Osteoblast (primary cell): ENCODE measurements at regions not wholly inside any gene's neighbourhood (a gene's known extent, or its start where the extent isn't known, plus 50 kb on each side); places are given as distances from the start of the nearest gene placed in this dataset.

ENCODE experiments used
- DNase-seq: peaks from one replicate; pipeline ENCODE4 v3.0.0; 2011; ENCODE audit warnings: low spot score, mixed read lengths; ENCODE audit not compliant: insufficient read length; ENCODE audit errors: missing footprints
- H2AFZ ChIP-seq: 2 replicates; pipeline ENCODE4 v1.6.0; 2011; ENCODE audit warnings: mild to moderate bottlenecking, low read length
- H3K27ac ChIP-seq: 2 replicates; pipeline ENCODE4 v1.5.1; 2011; ENCODE audit warnings: mild to moderate bottlenecking, low read depth, low read length, moderate library complexity
- H3K27me3 ChIP-seq: 2 replicates; pipeline ENCODE4 v1.6.0; 2012; ENCODE audit warnings: mild to moderate bottlenecking, control low read depth, inconsistent platforms, low read length, moderate library complexity; ENCODE audit not compliant: insufficient read depth
- H3K36me3 ChIP-seq: 2 replicates; pipeline ENCODE4 v1.5.1; 2011; ENCODE audit warnings: mild to moderate bottlenecking, low read length, control low read depth, moderate library complexity; ENCODE audit not compliant: insufficient read depth
- H3K4me1 ChIP-seq: 2 replicates; pipeline ENCODE4 v1.5.1; 2011; ENCODE audit warnings: mild to moderate bottlenecking, low read length, control low read depth, moderate library complexity; ENCODE audit not compliant: insufficient read depth
- H3K4me2 ChIP-seq: 2 replicates; pipeline ENCODE4 v1.6.0; 2011; ENCODE audit warnings: mild to moderate bottlenecking, low read length; ENCODE audit not compliant: insufficient read depth
- H3K4me3 ChIP-seq: fragments of 200-600 bp; sonication (generic); 3 replicates; pipeline ENCODE4 v1.5.1; 2012; ENCODE audit warnings: mild to moderate bottlenecking, low read length, inconsistent platforms; ENCODE audit not compliant: insufficient read depth
- H3K79me2 ChIP-seq: 2 replicates; pipeline ENCODE4 v1.6.0; 2012; ENCODE audit warnings: mild to moderate bottlenecking, low read length, control low read depth, inconsistent platforms; ENCODE audit not compliant: insufficient read depth
- H3K9me3 ChIP-seq: 2 replicates; pipeline ENCODE4 v1.5.1; 2011; ENCODE audit warnings: low read depth, low read length, control low read depth
- H4K20me1 ChIP-seq: 2 replicates; pipeline ENCODE4 v1.6.0; 2012; ENCODE audit warnings: mild to moderate bottlenecking, low read length, control low read depth; ENCODE audit not compliant: insufficient read depth
- CTCF ChIP-seq: IDR thresholded peaks from 2 replicates; pipeline ENCODE4 v1.5.1; 2011; ENCODE audit warnings: mild to moderate bottlenecking, low read depth, low read length, moderate library complexity; ENCODE audit errors: extremely low read depth

- no peak for TF ChIP-seq CTCF
Observed at GRCh38 chr4:30863021-30863420, 142.9 kb downstream of the PCDH7 start.

DNA sequence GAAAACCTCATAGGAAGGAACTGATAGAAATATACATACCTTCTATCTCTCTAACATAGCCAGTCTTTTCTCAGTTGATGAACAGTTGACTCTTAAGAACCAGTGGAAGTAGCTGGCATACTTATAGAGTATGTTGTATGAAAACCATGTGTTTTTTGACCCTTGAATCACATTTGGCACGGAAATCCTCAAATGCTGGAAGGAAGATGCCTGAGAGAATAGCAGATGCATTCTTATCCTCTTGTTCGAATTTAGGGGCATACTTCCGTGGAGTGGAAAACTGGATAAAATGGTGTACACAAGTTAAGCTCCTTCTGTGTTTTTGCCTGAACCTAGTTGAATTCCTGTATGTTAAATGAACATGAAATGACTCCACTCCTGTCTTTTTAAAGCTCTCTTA is 145.5 kb downstream of the PCDH7 start:
- H3K79me2 ChIP-seq, result no peaks in the 10 kb centered on the region
- no peak overlapping the region for H3K27ac ChIP-seq
- H2AFZ ChIP-seq, result no peak overlapping the region
- no peaks in the 10 kb centered on the region for H3K27me3 ChIP-seq
- no peak overlapping the region for H3K4me2 ChIP-seq
- H3K9me3 ChIP-seq, result no peaks in the 10 kb centered on the region
- TF ChIP-seq CTCF, result no peak
- no peak for DNase-seq
- no peaks in the 10 kb centered on the region for H3K36me3 ChIP-seq
- H3K4me1 ChIP-seq, result no peaks in the 10 kb centered on the region
- no peaks in the 10 kb centered on the region for H4K20me1 ChIP-seq
- H3K4me3 ChIP-seq, result no peak overlapping the region

More at GRCh38 chr4:30863021-30863420, 142.9 kb downstream of the PCDH7 start:
- H3K27ac ChIP-seq, result no peak overlapping the region
- H3K27me3 ChIP-seq, result no peaks in the 10 kb centered on the region
- no peak for DNase-seq
- H3K4me3 ChIP-seq, result no peak overlapping the region
- no peaks in the 10 kb centered on the region for H4K20me1 ChIP-seq
- H2AFZ ChIP-seq, result no peak overlapping the region
- H3K9me3 ChIP-seq, result no peaks in the 10 kb centered on the region
- H3K4me2 ChIP-seq, result no peak overlapping the region
- H3K36me3 ChIP-seq, result no peaks in the 10 kb centered on the region
- no peaks in the 10 kb centered on the region for H3K4me1 ChIP-seq
- no peaks in the 10 kb centered on the region for H3K79me2 ChIP-seq

GRCh38 chr4:30866346-30866745 is 146.2 kb downstream of the PCDH7 start:
- Histone ChIP-seq H3K4me2 (no peak overlapping the region), H3K27me3 (no peaks in the 10 kb centered on the region), H3K79me2 (no peaks in the 10 kb centered on the region), H3K36me3 (no peaks in the 10 kb centered on the region), H4K20me1 (no peaks in the 10 kb centered on the region), H3K4me1 (no peaks in the 10 kb centered on the region), H2AFZ (no peak overlapping the region), H3K4me3 (no peak overlapping the region), H3K27ac (no peak overlapping the region), H3K9me3 (no peaks in the 10 kb centered on the region)
- TF ChIP-seq CTCF, result no peak
- no peak for DNase-seq

DNA sequence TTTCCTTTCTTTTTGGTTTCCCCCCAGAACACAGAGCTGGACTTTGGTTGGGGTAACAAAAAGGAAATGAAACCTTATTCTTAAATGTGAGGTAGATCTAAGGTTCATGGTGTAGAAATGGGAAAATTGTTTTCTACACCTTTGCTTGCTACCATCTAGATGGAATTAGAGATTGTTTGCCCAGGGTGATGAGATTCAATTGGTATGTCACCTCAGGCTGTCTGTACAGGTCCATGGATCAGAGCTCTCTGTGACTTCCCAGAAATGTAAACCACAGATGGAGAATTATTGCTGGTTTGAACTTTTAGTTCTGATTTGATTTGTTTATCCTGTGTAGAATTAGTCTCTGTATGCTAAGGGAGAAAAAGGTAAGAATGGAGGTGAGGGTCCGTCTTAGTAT is 146.7 kb downstream of the PCDH7 start:
- Histone ChIP-seq H3K4me2 (no peak overlapping the region), H3K4me1 (no peaks in the 10 kb centered on the region), H3K79me2 (no peaks in the 10 kb centered on the region), H3K9me3 (no peaks in the 10 kb centered on the region), H3K4me3 (no peak overlapping the region), H3K27me3 (no peaks in the 10 kb centered on the region), H3K36me3 (no peaks in the 10 kb centered on the region), H3K27ac (no peak overlapping the region), H4K20me1 (no peaks in the 10 kb centered on the region), H2AFZ (no peak overlapping the region)
- DNase-seq, result no peak
- TF ChIP-seq CTCF, result no peak
